GM12892 (cell line): ENCODE measurements at regions not wholly inside any gene's neighbourhood (a gene's known extent, or its start where the extent isn't known, plus 50 kb on each side); places are given as distances from the start of the nearest gene placed in this dataset.

Source experiments
- POLR2A ChIP-seq: IDR thresholded peaks from 2 replicates; pipeline ENCODE4 v1.6.1; 2011; ENCODE audit warnings: low read depth, low read length, control low read depth
- POLR2AphosphoS5 ChIP-seq: IDR thresholded peaks from 2 replicates; pipeline ENCODE4 v1.6.1; 2011; ENCODE audit warnings: low read depth, low read length, control low read depth
- TAF1 ChIP-seq: IDR thresholded peaks from 2 replicates; pipeline ENCODE4 v1.6.1; 2011; ENCODE audit warnings: low read depth, mild to moderate bottlenecking, control low read depth, low read length, borderline replicate concordance

DNA sequence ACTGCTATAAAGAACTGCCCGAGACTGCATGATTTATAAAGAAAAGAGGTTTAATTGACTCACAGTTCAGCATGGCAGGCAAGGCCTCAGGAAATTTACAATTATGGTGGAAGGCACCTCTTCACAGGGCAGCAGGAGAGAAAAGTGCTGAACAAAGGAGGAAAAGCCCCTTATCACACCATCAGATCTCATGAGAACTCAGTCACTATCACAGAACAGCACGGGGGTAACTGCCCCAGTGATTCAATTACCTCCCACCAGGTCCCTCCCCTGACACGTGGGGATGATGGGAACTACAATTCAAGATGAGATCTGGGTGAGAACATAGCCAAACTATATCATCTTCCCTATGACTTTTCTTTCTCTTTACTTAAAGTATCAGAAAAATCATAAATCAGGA, 104.0 kb upstream of the SYN3 start:
- TF ChIP-seq POLR2A (no peak), POLR2AphosphoS5 (no peak), TAF1 (no peak)
